Keratinocyte (primary cell): ENCODE measurements at regions not wholly inside any gene's neighbourhood (a gene's known extent, or its start where the extent isn't known, plus 50 kb on each side); places are given as distances from the start of the nearest gene placed in this dataset.

Experiments used
- DNase-seq: peaks from one replicate; pipeline ENCODE4 v3.0.0-alpha.2; 2011; ENCODE audit warnings: low read depth, missing footprints, low spot score
- FAIRE-seq: peaks from 2 replicates; lab custom pipeline; 2011; peaks lifted over from hg19 to GRCh38; lab: Jason Lieb, UNC
- H2AFZ ChIP-seq: 2 replicates; pipeline ENCODE4 v1.6.0; 2012; ENCODE audit warnings: low read length, control low read depth, inconsistent platforms; ENCODE audit not compliant: control insufficient read depth
- H3K27ac ChIP-seq: 2 replicates; pipeline ENCODE4 v1.5.1; 2011; ENCODE audit warnings: low read length; ENCODE audit not compliant: control insufficient read depth, insufficient read depth
- H3K27me3 ChIP-seq: 3 replicates; pipeline ENCODE4 v1.6.0; 2011; ENCODE audit warnings: low read length; ENCODE audit not compliant: control insufficient read depth, insufficient read depth; ENCODE audit errors: extremely low read depth
- H3K36me3 ChIP-seq, 2 experiments: 2 replicates in 1 of 2; 3 replicates in 1 of 2; pipeline ENCODE4 v1.5.1; 2011; ENCODE audit warnings: low read length in 2 of 2, mild to moderate bottlenecking in 1 of 2; ENCODE audit not compliant: control insufficient read depth in 2 of 2, insufficient read depth in 2 of 2; ENCODE audit errors: extremely low read depth in 1 of 2
- H3K4me1 ChIP-seq: 3 replicates; pipeline ENCODE4 v1.5.1; 2011; ENCODE audit warnings: low read length; ENCODE audit not compliant: control insufficient read depth, insufficient read depth; ENCODE audit errors: extremely low read depth
- H3K4me2 ChIP-seq: 3 replicates; pipeline ENCODE4 v1.6.0; 2011; ENCODE audit warnings: low read depth, low read length; ENCODE audit not compliant: control insufficient read depth, insufficient read depth; ENCODE audit errors: extremely low read depth
- H3K4me3 ChIP-seq, 3 experiments: fragments of 200-600 bp in 1 of 3; sonication (generic) in 1 of 3; 2 replicates in 2 of 3; 3 replicates in 1 of 3; pipeline ENCODE4 v1.5.1; 2011 to 2016; ENCODE audit warnings: low read length in 3 of 3, mild to moderate bottlenecking in 3 of 3, control low read depth in 2 of 3, inconsistent platforms in 1 of 3, low read depth in 1 of 3, mixed read lengths in 1 of 3, mixed run types in 1 of 3, moderate library complexity in 1 of 3; ENCODE audit not compliant: control insufficient read depth in 2 of 3, insufficient read depth in 2 of 3; ENCODE audit errors: extremely low read depth in 1 of 3
- H3K79me2 ChIP-seq: 2 replicates; pipeline ENCODE4 v1.6.0; 2012; ENCODE audit warnings: low read length; ENCODE audit not compliant: control insufficient read depth, insufficient read depth
- H3K9ac ChIP-seq: 3 replicates; pipeline ENCODE4 v1.6.0; 2011; ENCODE audit warnings: low read length; ENCODE audit not compliant: control insufficient read depth, insufficient read depth; ENCODE audit errors: extremely low read depth
- H3K9me1 ChIP-seq: 3 replicates; pipeline ENCODE4 v1.6.0; 2011; ENCODE audit warnings: low read length; ENCODE audit not compliant: control insufficient read depth, insufficient read depth; ENCODE audit errors: extremely low read depth
- H3K9me3 ChIP-seq: 2 replicates; pipeline ENCODE4 v1.5.1; 2012; ENCODE audit warnings: low read depth, low read length; ENCODE audit not compliant: control insufficient read depth
- H4K20me1 ChIP-seq: 3 replicates; pipeline ENCODE4 v1.6.0; 2011; ENCODE audit warnings: low read length; ENCODE audit not compliant: control insufficient read depth, insufficient read depth; ENCODE audit errors: extremely low read depth
- CTCF ChIP-seq, 3 experiments: IDR thresholded peaks in 1 of 3; conservative IDR thresholded peaks in 1 of 3; optimal IDR thresholded peaks in 1 of 3; 2 replicates in 2 of 3; 3 replicates in 1 of 3; pipeline versions ENCODE3 to v1.5.1; 2011; ENCODE audit warnings: low read length in 3 of 3, mild to moderate bottlenecking in 3 of 3, moderate library complexity in 2 of 3, control low read depth in 1 of 3, inconsistent platforms in 1 of 3; ENCODE audit not compliant: insufficient read depth in 2 of 3; ENCODE audit errors: extremely low read depth in 1 of 3
- EZH2 ChIP-seq: IDR thresholded peaks from one replicate; pipeline ENCODE4 v1.6.1; 2012; ENCODE audit warnings: inconsistent platforms, mild to moderate bottlenecking, low read length, moderate library complexity
- dilution Hi-C: fragments of 300-500 bp; cut with MboI; formaldehyde crosslinking; loops from one replicate; pipeline ENCODE4 v1.7.0; 2020; ENCODE audit warnings: low sequenced_read_pairs; ENCODE audit not compliant: extremely low pct_ligation_motif_present

GRCh38 chr1:63718541-63718970 lies 55.3 kb upstream of the ROR1 start:
- no peaks in the 10 kb centered on the region for H3K9me1 ChIP-seq
- DNase-seq (no peak), FAIRE-seq (no peak)
- H3K4me3 ChIP-seq = no peak overlapping the region
- no peaks in the 10 kb centered on the region for H3K27me3 ChIP-seq
- no peaks in the 10 kb centered on the region for H3K79me2 ChIP-seq
- no peak overlapping the region for H2AFZ ChIP-seq
- peaks cover 21% of the 10 kb centered on the region for H3K4me1 ChIP-seq
- dilution Hi-C loops = no loop called here
- no peaks in the 10 kb centered on the region for H3K36me3 ChIP-seq
- H3K9me3 ChIP-seq = no peaks in the 10 kb centered on the region
- no peak overlapping the region for H3K9ac ChIP-seq
- no peaks in the 10 kb centered on the region for H4K20me1 ChIP-seq
- H3K4me2 ChIP-seq = no peak overlapping the region
- TF ChIP-seq EZH2 (no peak), CTCF (optimal IDR thresholded peaks at IDR 0.05 in 1 of 3, IDR thresholded peaks at IDR 0.05 in 1 of 3, conservative IDR thresholded peaks at IDR 0.05 in 1 of 3; ENCODE audit: extremely low read depth in 1 of 3, insufficient read depth in 2 of 3, low read length in 3 of 3) (no peak)
- H3K27ac ChIP-seq = no peak overlapping the region

- FAIRE-seq = no peak
- Histone ChIP-seq H4K20me1 (no peaks in the 10 kb centered on the region), H2AFZ (no peak overlapping the region), H3K79me2 (no peaks in the 10 kb centered on the region), H3K36me3 (no peaks in the 10 kb centered on the region), H3K9me1 (no peaks in the 10 kb centered on the region), H3K27me3 (no peaks in the 10 kb centered on the region), H3K4me3 (no peak overlapping the region), H3K4me2 (no peak overlapping the region), H3K9me3 (no peaks in the 10 kb centered on the region), H3K4me1 (peaks cover 6% of the 10 kb centered on the region), H3K27ac (no peak overlapping the region), H3K9ac (no peak overlapping the region)
- dilution Hi-C loops = no loop called here
- no peak for TF ChIP-seq CTCF (optimal IDR thresholded peaks at IDR 0.05 in 1 of 3, IDR thresholded peaks at IDR 0.05 in 1 of 3, conservative IDR thresholded peaks at IDR 0.05 in 1 of 3; ENCODE audit: extremely low read depth in 1 of 3, insufficient read depth in 2 of 3, low read length in 3 of 3)
- no peak for TF ChIP-seq EZH2
- no peak for DNase-seq
These were observed 52.2 kb upstream of the ROR1 start for GRCh38 chr1:63721531-63722189.
